Gastroesophageal sphincter (tissue), 4 donors: ENCODE measurements at regions not wholly inside any gene's neighbourhood (a gene's known extent, or its start where the extent isn't known, plus 50 kb on each side); places are given as distances from the start of the nearest gene placed in this dataset.

Source experiments
- ATAC-seq: fragments of 150-250 bp; one replicate; pipeline ENCODE4 v1.9.1; 2016; ENCODE audit warnings: mild to moderate bottlenecking, moderate library complexity
- H3K27ac ChIP-seq, 4 donors: fragments of 200-600 bp; sonication (generic) in 3 of 4; 1 replicate in 3 of 4; 2 replicates in 1 of 4; pipeline ENCODE4 v1.5.1; 2016 to 2019
- H3K27me3 ChIP-seq: fragments of 200-600 bp; sonication (generic); one replicate; pipeline ENCODE4 v1.5.1; 2019
- H3K36me3 ChIP-seq, 2 donors: fragments of 200-600 bp; sonication (generic); one replicate each; pipeline ENCODE4 v1.5.1; 2019; ENCODE audit warnings: control low read depth in 1 of 2
- H3K4me1 ChIP-seq, 3 donors: fragments of 200-600 bp; sonication (generic); 1 replicate in 2 of 3; 2 replicates in 1 of 3; pipeline ENCODE4 v1.5.1; 2016 to 2019; ENCODE audit warnings: control low read depth in 2 of 3
- H3K4me3 ChIP-seq, 2 donors: fragments of 200-600 bp; sonication (generic); one replicate each; pipeline ENCODE4 v1.5.1; 2019; ENCODE audit warnings: mild to moderate bottlenecking in 1 of 2, moderate library complexity in 1 of 2
- H3K9me3 ChIP-seq, 3 donors: fragments of 200-600 bp; sonication (generic); one replicate each; pipeline ENCODE4 v1.5.1; 2017 to 2019; ENCODE audit warnings: control low read depth in 2 of 3
- CTCF ChIP-seq, 4 experiments: fragments of 200-600 bp in 2 of 4; fragments of 450-650 bp in 2 of 4; sonication (generic) in 1 of 4; IDR thresholded peaks; one replicate each; pipeline ENCODE4 v1.5.1; 2017 to 2019; ENCODE audit warnings: antibody characterized with exemption in 4 of 4, mild to moderate bottlenecking in 2 of 4, moderate library complexity in 2 of 4
- EP300 ChIP-seq: sonication (generic); formaldehyde crosslinking; IDR thresholded peaks from one replicate; pipeline ENCODE4 v1.6.1; 2017; ENCODE audit warnings: antibody characterized with exemption, mild to moderate bottlenecking
- POLR2A ChIP-seq, 2 donors: fragments of 450-650 bp; IDR thresholded peaks; one replicate each; pipeline ENCODE4 v1.6.1; 2017; ENCODE audit warnings: antibody characterized with exemption in 2 of 2, mild to moderate bottlenecking in 2 of 2, moderate library complexity in 1 of 2
- POLR2AphosphoS5 ChIP-seq: sonication (generic); formaldehyde crosslinking; IDR thresholded peaks from one replicate; pipeline ENCODE4 v1.6.1; 2017; ENCODE audit warnings: antibody characterized with exemption
- WGBS, 2 donors: methylation state at CpG; one replicate each; pipeline ENCODE4 v1.1.5; 2018; ENCODE audit warnings: low coverage in 1 of 2; 5-methylcytosine and 5-hydroxymethylcytosine counted together

GRCh38 chr6:74742793-74743508, 462.9 kb downstream of the COL12A1 start:
- no peaks in the 10 kb centered on the region for H3K27me3 ChIP-seq
- no peak for ATAC-seq
- 67 to 91% methylated on average over 3 of the region's 3 CpGs for WGBS, 2 donors
- no peak overlapping the region for H3K4me3 ChIP-seq
- no peaks in the 10 kb centered on the region for H3K4me1 ChIP-seq
- H3K27ac ChIP-seq = no peak overlapping the region
- H3K36me3 ChIP-seq = no peaks in the 10 kb centered on the region
- H3K9me3 ChIP-seq = no peaks in the 10 kb centered on the region
- TF ChIP-seq CTCF (IDR thresholded peaks at IDR 0.05) (no peak), POLR2AphosphoS5 (no peak), POLR2A (IDR thresholded peaks at IDR 0.05) (no peak), EP300 (no peak)

- Histone ChIP-seq H3K4me3 (no peak overlapping the region), H3K36me3 (no peaks in the 10 kb centered on the region), H3K27ac (no peak overlapping the region), H3K27me3 (no peaks in the 10 kb centered on the region), H3K9me3 (no peaks in the 10 kb centered on the region), H3K4me1 (no peaks in the 10 kb centered on the region)
- 56 to 57% methylated on average over 1 of the region's 1 CpG for WGBS, 2 donors
- TF ChIP-seq CTCF (IDR thresholded peaks at IDR 0.05) (no peak), POLR2A (IDR thresholded peaks at IDR 0.05) (no peak), POLR2AphosphoS5 (no peak), EP300 (no peak)
- no peak for ATAC-seq
Observed at GRCh38 chr6:74741646-74742045, 464.2 kb downstream of the COL12A1 start.

GRCh38 chr6:74735304-74735703, 470.5 kb downstream of the COL12A1 start:
- Histone ChIP-seq H3K27me3 (no peaks in the 10 kb centered on the region), H3K4me3 (no peak overlapping the region), H3K4me1 (peaks cover 0 to 11% (median 3%) of the 10 kb centered on the region in 3 donors), H3K9me3 (no peaks in the 10 kb centered on the region), H3K36me3 (no peaks in the 10 kb centered on the region), H3K27ac (peak overlapping the region in 2 of 4 donors; percentile 46 to 51)
- peak; percentile 78 for ATAC-seq
- 0 to 13% methylated on average over 2 of the region's 2 CpGs for WGBS, 2 donors
- TF ChIP-seq CTCF (IDR thresholded peaks at IDR 0.05) (no peak), EP300 (no peak), POLR2AphosphoS5 (peak; percentile 59), POLR2A (IDR thresholded peaks at IDR 0.05) (no peak)

- 44 to 53% methylated on average over 2 to 3 of the region's 3 CpGs for WGBS, 2 donors
- peak overlapping the region in 3 of 4 donors; percentile 46 to 51 (median 46) for H3K27ac ChIP-seq
- no peak for ATAC-seq
Observed at GRCh38 chr6:74734901-74735300, 471.0 kb downstream of the COL12A1 start.

More at GRCh38 chr6:74734901-74735300, 471.0 kb downstream of the COL12A1 start:
- Histone ChIP-seq H3K4me3 (no peak overlapping the region), H3K9me3 (no peaks in the 10 kb centered on the region), H3K27me3 (no peaks in the 10 kb centered on the region), H3K4me1 (peaks cover 0 to 11% (median 3%) of the 10 kb centered on the region in 3 donors), H3K36me3 (no peaks in the 10 kb centered on the region)
- TF ChIP-seq EP300 = no peak
- no peak for TF ChIP-seq POLR2A (IDR thresholded peaks at IDR 0.05)
- no peak for TF ChIP-seq POLR2AphosphoS5
- TF ChIP-seq CTCF (IDR thresholded peaks at IDR 0.05) = no peak
